ENCODE measurements at regions not wholly inside any gene's neighbourhood (a gene's known extent, or its start where the extent isn't known, plus 50 kb on each side); places are given as distances from the start of the nearest gene placed in this dataset.

GRCh38 chr14:86521031-86521730 lies 991.2 kb downstream of the FLRT2 start:
- DNase-seq (ENCODE audit: low read depth in 2 of 2) = no peak

- no peak for DNase-seq (ENCODE audit: low read depth in 2 of 2)
Observed at GRCh38 chr14:86518298-86518697, 988.4 kb downstream of the FLRT2 start.

- DNase-seq (ENCODE audit: low read depth in 2 of 2) = no peak
Observed at GRCh38 chr14:86515195-86515594, 985.3 kb downstream of the FLRT2 start.

DNA sequence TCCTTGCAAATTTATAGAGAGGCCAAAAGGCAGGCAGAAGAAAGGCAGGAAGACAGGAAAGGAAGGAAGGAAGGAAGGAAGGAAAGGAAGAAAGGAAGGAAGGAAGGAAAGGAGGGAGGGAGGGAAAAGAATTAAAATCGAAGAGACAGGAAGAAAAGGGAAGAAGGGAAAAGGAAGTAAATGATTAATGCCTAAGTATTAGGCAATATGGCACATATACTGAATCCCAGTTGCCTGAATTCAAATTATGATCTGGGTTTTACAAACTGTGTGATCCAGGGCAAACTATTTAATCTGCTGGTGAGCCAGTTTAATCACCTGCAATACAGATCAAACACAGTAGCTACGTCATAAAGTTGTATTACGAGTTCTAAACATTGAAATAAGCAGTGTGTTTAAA lies 983.6 kb downstream of the FLRT2 start:
- no peak for DNase-seq (ENCODE audit: low read depth in 2 of 2)

GRCh38 chr14:86513056-86513455 lies 983.1 kb downstream of the FLRT2 start:
- DNase-seq (ENCODE audit: low read depth in 2 of 2) = no peak

DNA sequence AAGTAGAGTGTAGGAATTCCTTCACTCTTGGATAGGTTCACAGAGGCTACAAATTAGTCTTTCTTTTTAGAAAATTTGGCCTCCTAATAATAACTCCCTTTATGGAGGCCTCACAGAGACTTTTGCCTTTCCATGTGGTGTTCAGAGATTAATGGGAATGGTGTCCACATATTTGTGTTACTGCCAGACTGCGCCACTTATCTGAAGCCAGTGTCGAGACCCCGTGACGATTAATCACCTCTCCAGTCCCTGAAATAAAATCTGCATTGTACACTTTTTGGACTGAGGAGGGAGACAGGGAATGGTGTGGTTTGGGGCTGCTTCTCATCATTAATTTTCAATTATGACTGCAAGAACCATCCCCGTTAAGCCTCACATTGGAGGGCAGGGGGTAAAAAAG lies 980.5 kb downstream of the FLRT2 start:
- DNase-seq (ENCODE audit: low read depth in 2 of 2) = no peak

GRCh38 chr14:86505808-86506207 lies 975.9 kb downstream of the FLRT2 start:
- no peak for DNase-seq (ENCODE audit: low read depth in 2 of 2)

GRCh38 chr14:86501611-86502010 lies 971.7 kb downstream of the FLRT2 start:
- no peak for DNase-seq (ENCODE audit: low read depth in 2 of 2)

DNA sequence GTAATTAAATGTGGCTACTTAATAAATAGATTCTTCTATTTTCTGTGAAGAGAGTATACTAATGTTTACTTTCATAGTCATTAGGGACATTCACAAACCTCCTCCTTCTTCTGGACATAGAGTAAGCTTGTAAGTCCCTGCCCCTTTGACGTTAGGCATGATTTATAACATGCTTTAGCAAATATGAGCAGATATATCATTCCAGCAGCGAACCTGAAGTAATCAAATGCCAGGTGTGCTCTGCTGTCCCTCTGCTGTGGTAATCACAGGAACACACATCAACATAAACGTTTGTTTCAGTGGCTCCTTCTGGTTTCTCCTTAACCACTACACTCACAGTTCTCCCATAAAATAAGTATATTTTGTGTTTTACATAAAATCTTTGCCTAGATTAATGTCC lies 961.8 kb downstream of the FLRT2 start:
- no peak for DNase-seq (ENCODE audit: low read depth in 2 of 2)

DNA sequence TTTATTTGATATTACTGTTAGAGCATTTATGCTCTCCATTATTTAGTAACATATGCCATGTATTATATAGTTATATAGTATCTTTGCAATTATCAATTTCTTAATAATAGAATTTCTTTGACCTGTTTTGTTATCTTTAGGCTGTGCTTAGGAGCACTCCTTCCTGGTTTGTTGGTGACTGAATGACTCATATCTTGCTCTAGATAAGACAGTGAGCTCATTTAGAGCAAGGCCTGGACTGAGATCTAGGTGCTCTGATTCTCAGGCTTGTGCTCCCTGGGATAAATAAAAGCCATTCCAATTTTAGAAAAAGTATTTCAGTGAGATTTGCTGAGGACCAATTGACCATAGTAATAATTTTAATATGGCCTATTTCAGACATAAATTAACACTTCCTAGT lies 951.2 kb downstream of the FLRT2 start:
- DNase-seq (ENCODE audit: low read depth in 2 of 2) = no peak

DNA sequence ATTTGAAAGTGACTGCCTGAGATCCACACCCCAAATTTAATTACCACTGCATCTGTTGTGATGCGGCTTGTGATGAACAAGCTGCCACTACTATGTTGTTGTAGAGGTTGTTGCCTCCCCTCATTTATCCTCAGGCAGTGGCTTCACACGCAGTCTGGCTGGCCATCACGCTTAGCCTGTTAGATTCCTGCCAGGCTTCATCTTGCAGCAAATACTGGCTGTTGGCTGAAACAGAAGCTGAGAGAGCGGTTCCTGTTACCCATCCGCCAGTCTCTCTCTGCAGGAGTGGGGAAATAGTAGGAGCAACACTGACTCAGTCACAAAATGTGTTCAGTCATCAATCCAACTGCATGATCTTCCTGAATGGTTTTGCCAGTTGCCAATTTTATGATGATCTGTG lies 934.4 kb downstream of the FLRT2 start:
- DNase-seq (ENCODE audit: low read depth in 2 of 2) = no peak

GRCh38 chr14:86462193-86462753 lies 932.3 kb downstream of the FLRT2 start:
- DNase-seq (ENCODE audit: low read depth in 2 of 2) = no peak

DNA sequence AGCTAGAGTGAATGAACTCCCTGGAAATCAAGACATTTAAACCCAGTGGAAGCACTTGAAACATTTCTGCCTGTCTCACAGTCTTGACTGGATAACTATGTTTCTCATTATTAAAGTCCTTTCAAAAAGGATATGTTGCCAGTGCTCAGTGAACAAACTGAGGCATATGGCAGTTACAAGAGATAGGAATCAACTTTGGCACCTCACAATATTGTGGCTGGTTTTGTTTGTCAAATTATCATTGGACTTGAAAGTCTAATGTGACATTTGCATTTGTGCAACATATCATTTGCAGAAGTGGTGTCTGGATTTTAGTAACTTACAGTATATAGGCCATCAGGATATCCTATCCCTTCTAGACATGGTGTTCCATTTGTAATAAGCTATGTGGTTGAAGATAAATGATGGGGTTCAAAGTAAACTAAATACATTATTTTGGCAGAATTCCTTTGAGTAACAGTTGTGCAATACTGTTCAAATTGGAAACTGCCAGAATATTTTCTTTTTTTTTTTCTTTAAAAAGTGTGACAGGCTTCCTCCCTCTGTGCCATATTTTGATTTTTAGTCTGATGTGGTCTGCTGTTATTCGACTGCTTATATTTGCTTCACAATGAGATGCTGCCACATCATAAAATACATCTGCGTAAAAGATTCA lies 927.7 kb downstream of the FLRT2 start:
- no peak for DNase-seq (ENCODE audit: low read depth in 2 of 2)

DNA sequence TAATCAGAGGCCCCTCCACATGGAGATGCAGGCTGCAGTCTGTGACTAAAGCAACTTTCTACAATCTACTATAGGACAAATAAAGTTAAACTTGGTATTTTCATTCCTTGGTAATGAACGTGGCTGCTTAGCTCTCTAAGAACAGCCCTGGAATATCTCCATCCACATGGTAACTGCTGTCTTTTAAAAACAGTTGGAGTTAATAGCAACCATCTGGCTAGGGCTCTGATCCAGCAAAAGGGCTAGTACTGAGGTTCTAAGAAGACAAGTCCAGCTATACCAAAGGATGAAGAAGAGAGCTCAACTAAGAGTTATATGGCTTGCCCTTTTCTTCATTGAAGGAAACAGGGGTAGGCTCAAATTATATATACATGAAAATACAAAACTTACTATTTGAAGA lies 920.1 kb downstream of the FLRT2 start:
- no peak for DNase-seq (ENCODE audit: low read depth in 2 of 2)

GRCh38 chr14:86442135-86442534 lies 912.2 kb downstream of the FLRT2 start:
- no peak for DNase-seq (ENCODE audit: low read depth in 2 of 2)

- DNase-seq (ENCODE audit: low read depth in 2 of 2) = no peak
Observed at GRCh38 chr14:86430853-86431252, 900.9 kb downstream of the FLRT2 start.

- no peak for DNase-seq (ENCODE audit: low read depth in 2 of 2)
Observed at GRCh38 chr14:86423214-86423613, 893.3 kb downstream of the FLRT2 start.

DNA sequence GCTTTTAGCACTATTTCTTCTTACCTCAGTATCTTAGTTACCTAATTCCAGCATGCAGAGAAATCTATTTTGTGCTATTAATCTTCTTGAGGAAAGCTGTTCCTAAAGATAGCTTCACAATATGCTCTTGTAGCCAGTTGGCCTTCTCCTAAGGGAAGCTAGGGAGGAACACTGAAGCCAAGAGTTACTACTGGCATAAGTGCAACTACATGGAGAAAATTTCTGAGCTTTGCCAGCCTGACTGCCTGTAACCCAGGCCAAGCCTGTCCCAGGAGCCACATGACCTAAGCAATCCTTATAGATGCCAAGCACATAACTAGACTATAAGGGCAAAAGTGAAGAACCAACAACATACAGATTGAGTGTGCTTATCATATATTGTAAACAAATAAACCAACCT lies 890.2 kb downstream of the FLRT2 start:
- DNase-seq (ENCODE audit: low read depth in 2 of 2) = no peak

DNA sequence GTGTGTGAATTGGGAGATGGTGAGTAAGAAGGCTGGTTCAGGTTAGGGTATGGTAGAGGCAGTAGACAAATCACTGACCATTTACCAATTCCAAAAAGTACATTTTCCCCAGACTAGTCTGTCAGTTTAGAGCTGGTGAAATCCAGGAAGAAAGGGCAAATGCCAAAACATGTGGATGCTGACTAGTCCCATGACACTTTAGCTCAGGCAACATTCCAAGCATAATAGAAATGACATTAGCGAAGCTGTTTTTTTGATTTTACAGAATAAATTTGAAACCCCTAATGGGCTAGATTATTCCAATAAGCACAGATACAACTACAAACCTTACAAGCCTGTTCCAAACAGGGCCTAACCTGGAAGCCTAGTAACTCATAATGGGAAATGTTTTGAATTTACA lies 884.2 kb downstream of the FLRT2 start:
- no peak for DNase-seq (ENCODE audit: low read depth in 2 of 2)

DNA sequence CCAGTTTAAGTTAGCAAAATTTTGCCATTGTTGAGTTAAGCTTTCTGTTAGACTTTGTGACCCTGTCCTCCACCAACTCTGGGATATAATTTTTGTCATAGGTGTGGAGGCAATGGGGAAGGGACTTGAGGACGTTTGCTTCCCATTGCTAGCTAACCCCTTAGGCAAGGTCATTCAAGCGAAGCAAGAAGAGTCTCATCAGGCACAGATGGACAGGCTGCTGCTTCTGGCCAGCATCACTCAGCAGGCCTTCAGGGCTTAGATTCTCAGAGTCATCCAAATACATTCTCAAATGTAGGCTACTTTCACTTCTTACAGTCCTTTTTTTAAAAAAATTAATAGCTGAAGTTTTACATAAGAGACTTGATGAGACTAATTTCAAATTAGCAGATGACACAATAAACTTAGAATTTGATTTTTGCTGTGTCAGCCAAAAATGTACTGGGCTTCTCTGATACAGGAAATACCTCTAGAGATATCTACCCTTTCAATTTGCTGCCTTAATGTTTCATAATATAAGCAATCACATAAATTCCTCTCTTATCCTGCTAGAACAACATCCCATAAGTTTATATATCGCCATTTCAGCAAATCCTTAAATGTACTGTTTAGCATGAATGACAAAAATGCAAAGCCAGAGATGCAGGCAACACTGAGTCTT lies 875.2 kb downstream of the FLRT2 start:
- DNase-seq (ENCODE audit: low read depth in 2 of 2) = no peak

DNA sequence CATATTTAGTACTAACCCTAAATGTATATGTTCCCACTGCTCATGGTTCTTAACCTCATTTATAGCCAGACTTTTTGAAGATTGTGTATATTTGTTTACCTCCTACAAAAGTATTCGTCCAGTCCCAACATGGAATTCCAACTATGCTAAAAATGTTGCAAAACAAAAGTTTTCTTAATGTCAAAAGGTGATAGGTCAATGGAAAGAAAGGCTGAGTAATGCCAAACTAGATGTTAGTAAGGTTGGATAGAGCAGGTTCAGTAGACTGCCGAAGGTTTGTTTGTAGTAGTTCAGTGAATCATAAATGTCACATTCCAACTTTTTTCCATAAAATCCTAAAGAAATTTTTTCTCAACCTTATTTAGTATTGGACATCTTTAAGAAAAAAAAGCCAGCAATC lies 874.5 kb downstream of the FLRT2 start:
- no peak for DNase-seq (ENCODE audit: low read depth in 2 of 2)

- DNase-seq (ENCODE audit: low read depth in 2 of 2) = no peak
Observed at GRCh38 chr14:86402545-86402944, 872.6 kb downstream of the FLRT2 start.

DNA sequence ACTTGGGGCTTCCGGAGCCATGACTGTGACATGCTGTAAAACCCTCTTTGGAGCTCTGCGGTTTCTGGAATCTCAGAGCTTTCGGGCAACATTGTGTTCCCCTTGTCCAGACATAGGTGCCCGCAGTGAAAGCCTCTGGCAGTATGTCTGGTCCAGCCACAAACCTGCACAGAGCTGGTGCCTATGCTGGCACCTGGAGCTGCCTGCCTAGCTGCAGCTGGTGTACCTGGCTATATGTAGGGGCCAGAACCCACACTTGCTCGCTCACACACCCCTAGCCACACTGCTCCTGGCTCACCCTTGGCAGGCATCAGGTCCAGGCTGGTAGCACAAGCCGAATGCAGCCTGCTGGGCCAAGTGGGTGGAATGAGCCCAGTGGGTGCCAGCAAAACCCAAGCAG lies 861.1 kb downstream of the FLRT2 start:
- no peak for DNase-seq (ENCODE audit: low read depth in 2 of 2)
